Peyer's patch (tissue), 4 donors: ENCODE measurements at regions not wholly inside any gene's neighbourhood (a gene's known extent, or its start where the extent isn't known, plus 50 kb on each side); places are given as distances from the start of the nearest gene placed in this dataset.

ENCODE experiments used
- CTCF ChIP-seq, 6 experiments: fragments of 450-650 bp in 4 of 6; fragments of 200-600 bp in 2 of 6; sonication (generic) in 1 of 6; IDR thresholded peaks; one replicate each; pipeline ENCODE4 v1.5.1; 2017 to 2019; ENCODE audit warnings: antibody characterized with exemption in 6 of 6, mild to moderate bottlenecking in 3 of 6, moderate library complexity in 1 of 6
- POLR2A ChIP-seq, 2 donors: fragments of 450-650 bp; IDR thresholded peaks; one replicate each; pipeline ENCODE4 v1.5.1; 2017; ENCODE audit warnings: antibody characterized with exemption in 2 of 2, mild to moderate bottlenecking in 2 of 2, moderate library complexity in 2 of 2

GRCh38 chr4:115190529-115190928 is 77.1 kb upstream of the NDST4 start:
- TF ChIP-seq CTCF (IDR thresholded peaks at IDR 0.05) (no peak), POLR2A (IDR thresholded peaks at IDR 0.05) (no peak)
